ENCODE measurements at regions not wholly inside any gene's neighbourhood (a gene's known extent, or its start where the extent isn't known, plus 50 kb on each side); places are given as distances from the start of the nearest gene placed in this dataset.

- no peak for TF ChIP-seq CTCF (IDR thresholded peaks at IDR 0.05)
- TF ChIP-seq EZH2 (IDR thresholded peaks at IDR 0.05; ENCODE audit: borderline replicate concordance, insufficient read depth, low read depth, low read length, poor library complexity, severe bottlenecking), result no peak
Measured at GRCh38 chr1:177443003-177443402, 272.2 kb downstream of the BRINP2 start.

Measured in B cell (primary cell).